CD4-positive, alpha-beta T cell treated with Interleukin-12 subunit alpha and Interleukin-12 subunit beta, for 1 hour (primary cell): ENCODE measurements at regions not wholly inside any gene's neighbourhood (a gene's known extent, or its start where the extent isn't known, plus 50 kb on each side); places are given as distances from the start of the nearest gene placed in this dataset.
"Not testable (repeated sequence)": the region's sequence is repeated elsewhere in the genome, so short reads cannot be mapped to it uniquely, and the experiment has no call there.

Source experiments
- DNase-seq: peaks from one replicate; pipeline ENCODE4 v3.0.0-alpha.2; 2020

DNA sequence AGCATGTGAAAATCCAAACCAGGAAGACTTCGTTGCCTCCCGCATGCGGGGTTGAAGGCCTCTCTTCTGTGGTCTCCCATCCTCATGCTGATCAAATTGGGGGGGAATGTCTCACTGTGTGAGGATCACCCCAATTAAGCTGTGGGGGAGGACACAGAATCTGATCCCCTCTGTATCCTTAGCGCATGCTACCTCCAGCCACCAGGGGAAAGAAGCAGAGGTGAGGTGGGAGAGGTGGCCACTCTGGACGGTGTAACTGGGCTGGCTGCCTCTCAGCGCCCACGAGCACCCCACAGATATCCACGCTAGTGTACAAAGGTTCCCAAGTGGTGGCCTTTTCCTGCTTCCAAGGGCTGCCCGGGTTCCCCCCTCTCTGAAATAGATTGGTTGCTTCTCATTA, 177.6 kb upstream of the PLGLB1 start:
- DNase-seq, result not testable (repeated sequence)

DNA sequence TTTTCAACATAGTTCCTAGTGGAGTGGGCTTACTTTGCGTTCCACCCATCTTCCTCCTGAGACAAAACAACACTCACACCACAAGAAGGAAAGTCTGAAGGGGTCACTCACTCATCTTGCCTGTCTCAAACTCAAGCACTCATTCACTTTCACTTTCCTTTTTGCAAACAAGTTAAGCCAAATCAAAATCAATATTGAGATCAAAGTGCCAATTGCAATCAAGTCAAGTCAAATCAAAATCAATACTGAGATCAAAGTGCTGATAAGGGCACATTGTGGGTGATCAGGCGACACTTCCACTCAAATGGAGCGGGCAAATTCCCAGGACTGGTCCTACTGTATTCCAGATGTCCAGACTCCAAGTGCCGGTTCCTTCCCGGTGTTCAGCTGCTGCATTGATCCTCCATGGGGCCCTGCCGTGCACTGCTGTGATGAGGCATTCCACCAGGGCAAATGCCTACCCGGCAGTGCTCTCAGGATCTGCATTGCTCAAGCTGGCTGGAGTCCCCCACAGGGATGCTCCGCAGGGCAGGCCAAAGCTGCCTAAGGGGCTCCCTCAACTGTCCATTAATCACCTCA, 183.0 kb upstream of the PLGLB1 start:
- DNase-seq, result not testable (repeated sequence)

DNA sequence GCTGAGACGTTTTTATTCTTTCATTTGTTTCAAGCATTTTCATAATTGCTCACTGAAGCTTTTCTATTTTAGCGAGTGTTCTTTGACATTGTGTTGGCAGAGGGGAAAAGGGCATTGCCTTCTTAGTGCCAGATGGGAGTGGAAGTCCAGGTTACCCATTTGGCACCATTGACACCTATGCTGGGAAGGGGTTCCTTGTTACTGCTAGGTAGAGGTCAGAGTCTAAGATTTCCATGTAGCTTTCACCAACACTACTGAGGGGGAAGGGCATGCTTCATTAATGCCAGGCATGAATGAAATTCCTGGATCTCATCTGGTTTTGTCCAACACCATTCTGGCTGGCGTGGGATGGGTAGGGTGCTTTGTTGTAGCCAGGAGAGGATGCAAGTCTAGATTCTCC, 191.3 kb upstream of the PLGLB1 start:
- not testable (repeated sequence) for DNase-seq

DNA sequence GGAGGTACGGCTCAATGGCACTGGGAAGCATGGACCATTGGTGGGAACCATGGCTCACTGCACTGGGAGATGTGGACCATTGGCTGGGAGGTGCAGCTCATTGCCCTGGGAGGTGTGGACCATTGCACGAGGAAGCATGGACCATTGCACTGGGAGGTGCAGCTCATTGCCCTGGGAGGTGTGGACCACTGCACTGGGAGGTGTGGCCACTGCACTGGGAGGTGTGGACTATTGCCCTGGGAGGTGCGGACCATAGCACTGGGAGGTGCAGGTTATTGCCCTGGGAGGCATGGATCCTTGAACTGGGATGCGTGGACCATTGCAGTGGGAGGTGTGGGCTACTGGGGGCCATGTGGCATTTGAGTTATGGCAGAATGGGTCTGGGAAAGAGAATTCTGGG, 195.4 kb upstream of the PLGLB1 start:
- DNase-seq, result not testable (repeated sequence)

DNA sequence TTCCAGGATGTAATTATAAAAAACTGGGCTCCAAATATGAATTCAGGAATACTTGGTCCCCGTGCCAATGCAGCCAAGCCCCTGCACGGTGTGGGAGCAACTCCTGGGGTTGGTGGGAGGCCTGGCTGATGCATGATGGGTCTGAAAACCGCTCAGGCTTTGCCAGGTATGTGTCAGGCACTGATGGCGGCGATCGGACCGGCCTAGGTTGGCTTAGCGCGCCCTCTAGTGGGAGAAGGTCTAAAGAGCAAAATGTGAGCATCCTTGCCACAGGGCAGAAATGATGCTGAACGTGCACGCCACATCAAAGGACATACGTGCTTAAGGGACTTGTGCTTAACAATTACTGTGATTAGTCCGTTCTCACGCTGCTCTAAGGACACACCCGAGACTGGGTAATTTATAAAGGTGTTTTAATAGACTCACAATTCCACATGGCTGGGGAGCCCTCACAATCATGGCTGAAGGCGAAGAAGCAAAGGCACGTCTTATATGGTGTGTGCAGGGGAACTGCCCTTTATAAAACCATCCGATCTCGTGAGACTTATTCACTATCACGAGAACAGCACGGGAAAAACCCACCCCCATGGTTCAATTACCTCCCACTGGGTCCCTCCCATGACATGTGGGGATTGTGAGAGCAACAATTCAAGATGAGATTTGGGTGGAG, 196.2 kb upstream of the PLGLB1 start:
- DNase-seq, result peak; percentile 16

DNA sequence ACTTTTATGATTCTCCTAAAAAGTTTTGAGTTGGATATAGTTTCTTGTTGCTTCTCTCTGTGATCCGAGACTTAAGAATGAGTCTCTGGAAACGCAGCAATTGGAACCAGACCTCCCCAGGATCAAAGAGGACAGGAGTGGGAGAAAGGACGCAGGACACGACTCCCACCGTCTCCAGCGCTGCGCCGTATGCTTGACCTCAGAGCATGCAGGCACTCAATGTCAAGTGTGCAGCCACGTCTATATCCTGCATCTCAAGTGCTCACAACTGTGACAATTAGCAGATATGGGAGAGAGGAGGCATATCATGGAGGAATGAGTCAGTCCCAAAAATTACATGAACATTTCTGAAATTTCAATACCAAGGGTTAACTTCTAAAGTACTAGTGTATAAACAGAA, 199.0 kb upstream of the PLGLB1 start:
- DNase-seq, result not testable (repeated sequence)

DNA sequence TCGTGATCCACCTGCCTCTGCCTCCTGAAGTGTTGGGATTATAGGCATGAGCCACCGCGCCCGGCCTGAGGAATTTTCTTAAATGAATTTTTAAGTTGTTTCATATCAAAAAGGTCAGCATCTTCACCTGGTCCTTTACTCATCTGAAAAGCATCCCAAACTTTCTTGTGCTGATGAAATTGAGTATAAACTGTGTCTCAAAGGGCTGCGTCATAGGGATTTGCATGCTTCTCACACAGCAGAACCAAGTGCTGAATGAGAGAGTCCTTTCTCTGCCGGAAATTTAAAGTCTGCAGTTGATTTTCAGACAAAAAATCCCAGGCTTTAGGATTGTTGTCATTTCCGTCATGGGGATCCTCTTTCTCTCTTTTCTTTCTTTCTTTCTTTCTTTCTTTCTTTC, 200.5 kb upstream of the PLGLB1 start:
- DNase-seq, result not testable (repeated sequence)

DNA sequence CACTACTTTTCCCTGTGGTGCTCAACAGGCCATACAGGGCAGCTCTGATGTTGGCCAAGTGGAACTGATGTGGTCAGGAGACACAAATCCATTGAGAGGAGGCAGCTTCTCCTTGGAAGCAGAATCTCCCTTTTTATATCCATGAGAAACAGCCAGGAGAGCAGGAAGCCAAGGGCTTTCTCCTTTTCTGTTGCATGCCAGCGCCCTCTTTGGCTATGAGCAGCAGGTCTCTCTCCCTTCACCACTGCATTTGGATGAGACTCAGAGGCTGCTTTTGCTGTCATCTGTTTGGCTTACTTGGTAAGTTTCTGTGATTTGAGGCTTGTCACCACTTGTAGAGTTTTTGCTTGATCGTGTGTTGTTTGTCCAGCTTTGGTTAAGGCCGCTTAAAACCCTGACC, 202.2 kb upstream of the PLGLB1 start:
- not testable (repeated sequence) for DNase-seq

DNA sequence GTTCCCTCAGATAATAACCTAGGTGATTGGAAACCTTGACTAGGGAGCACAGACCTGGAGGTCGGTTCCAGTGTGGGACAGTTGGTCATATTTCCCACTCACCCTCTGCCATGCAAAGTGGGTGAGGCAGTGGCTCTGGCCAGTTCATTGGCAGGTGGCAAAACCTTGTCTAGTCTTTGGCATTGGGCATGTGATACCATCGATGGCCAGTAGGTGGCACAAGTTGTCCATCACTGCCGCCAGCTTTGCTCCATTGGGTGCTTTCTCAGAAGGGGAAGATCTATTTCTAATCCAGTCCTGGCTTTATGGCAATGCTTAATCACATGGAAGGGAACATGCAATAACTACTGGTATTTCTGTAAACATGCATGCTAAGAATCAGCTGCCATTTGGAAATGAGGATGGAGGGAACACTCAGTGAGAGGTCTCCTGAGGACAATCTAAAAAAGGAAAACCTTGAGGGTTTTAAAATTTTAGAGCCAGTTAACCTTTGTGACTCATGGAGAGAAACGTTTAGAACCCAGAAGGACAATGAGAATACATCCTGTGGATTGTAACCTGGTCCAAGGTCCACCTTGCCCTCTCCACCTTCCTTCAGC, 207.5 kb upstream of the PLGLB1 start:
- DNase-seq, result peak; percentile 4

DNA sequence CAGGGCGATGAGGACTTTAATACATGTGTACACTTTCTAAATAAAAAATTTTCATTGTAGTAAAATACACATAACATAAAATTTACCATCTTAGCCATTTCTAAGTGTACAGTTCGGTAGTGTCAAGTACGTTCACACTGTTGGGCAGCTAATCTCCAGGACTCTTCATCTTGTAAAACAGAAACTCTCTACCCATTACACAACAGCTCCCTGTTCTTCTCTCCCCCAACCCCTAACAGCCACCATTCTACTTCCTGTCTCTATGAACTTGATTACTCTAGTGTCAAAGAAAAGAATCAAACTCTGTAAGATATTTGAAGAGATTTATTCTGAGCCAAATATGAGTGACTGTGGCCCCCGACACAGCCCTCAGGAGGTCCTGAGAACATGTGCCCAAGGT, 208.3 kb upstream of the PLGLB1 start:
- DNase-seq, result not testable (repeated sequence)

DNA sequence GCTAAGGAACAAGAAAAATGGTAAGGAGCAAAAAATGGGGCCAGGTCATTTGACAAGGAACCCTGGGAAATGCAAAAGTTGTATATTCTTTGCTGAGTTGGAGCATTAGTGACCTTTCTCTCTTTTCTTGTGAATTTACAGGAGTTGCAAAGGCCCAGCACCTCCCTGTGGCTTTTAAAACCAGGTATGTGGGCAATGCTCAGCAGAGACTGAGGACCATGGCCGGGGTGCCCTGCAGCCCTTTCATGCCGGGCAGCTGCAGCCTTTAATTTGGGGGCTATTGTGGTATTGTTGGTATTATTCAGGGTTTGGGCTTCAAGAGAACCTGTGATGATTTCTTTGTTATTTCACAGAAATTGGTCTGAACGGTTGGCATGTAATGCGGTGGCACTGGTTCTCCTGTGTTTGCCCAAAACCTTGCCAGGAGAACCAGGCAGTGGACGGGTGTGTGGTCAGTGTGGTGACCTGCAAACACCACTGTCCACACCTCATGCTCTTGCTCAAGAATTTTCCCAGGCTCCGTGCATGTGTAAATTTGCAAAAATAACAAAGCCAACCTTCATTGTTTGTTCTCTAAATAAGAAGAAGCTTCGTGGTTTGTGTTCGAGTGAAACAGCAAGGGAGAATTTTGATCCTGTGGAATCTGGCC, 213.8 kb upstream of the PLGLB1 start:
- DNase-seq, result not testable (repeated sequence)

DNA sequence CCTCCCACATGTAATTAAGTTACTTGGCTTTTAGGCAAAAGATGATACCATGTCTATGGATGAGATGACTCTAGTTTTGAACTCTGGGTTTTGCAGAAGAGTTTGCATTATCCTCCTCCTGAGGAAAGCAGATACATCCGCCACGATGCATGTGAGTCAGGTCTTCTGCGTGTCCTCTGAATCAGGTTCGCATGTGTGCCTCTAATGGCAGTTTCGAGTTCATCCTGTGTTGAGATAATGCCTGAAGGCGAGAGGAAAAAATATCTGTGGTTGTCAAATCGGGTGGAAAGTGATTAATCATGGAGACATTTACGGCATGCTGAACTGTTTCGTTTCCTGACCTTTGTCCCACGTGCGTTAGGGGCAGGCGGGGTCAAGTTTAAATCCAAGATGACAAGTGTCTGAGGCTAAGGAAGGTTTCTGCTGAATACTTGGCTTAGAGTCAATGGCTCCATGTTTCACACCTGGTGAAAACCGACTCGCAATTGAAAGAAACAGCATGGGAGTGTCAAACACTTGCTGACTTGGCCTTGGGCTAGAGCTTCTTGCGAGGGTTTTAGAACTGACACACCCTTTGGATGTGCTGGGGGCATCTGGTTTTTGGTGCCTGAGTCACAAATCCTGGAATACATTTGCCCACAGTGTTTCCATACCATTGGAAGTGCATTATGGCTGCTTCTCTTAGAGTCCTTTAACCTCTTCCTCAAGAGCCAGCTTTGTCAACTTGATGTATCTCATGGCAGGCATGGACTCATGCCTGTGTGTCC, 216.1 kb upstream of the PLGLB1 start:
- DNase-seq, result not testable (repeated sequence)

DNA sequence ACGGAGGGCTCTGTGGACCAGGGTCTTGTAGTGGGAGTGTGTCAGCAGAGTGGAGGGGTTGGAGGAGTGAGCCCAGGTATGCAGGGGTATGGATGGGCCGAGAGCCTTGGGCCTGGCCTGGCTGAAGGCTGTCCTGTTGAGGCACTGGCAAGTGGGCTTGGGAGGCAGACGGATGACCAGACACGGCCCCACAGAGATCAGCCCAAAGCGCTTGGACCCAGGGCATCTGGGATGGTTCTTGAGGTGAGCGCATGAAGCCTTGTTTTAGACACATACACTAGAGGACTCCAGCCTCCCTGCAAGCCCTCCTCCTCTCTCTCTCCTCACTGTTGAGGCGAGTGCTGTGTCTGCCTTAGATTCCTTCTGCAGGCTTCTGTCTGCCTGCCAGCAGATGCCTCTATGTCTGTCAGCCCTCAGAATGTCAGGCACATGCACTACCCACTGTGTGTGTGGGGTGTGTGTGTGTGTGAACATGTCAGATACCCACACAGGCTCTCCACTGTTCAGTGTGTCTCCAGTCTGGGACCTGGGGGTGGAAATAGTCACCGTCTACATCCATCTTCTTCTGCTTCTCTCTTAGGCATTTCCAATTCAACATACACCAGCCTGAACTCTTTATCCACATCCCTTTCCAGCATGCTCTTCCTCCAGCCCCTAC, 218.0 kb upstream of the PLGLB1 start:
- not testable (repeated sequence) for DNase-seq

DNA sequence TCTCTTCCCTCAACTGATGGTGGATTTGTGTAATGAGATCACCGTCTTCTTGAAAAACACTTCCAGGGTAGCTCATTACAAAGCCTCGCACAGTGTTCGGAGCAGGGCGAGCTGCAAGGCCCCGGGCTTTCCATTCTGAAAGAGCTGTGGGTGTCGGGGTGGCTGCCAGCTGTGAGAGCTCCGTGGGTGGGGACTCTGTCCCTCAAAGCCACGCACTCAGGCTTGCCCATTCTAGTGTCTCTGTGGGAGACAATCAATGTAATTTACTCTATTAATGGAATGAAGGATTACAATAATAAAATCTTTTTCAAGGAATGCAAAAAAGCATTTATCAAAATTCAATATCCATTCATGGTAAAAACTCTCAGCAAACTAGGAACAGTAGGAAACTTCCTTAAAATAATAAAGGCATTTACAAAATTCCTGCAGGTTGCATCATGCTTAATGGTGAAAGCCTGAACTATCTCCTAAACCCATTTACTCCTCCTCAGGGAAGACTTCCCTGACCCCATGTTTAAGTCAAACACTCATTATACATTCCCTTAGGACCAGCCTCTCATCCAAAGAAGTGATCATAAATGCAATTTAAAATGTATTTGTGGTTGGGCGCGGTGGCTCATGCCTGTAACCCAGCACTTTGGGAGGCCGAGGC, 224.5 kb upstream of the PLGLB1 start:
- DNase-seq, result not testable (repeated sequence)

DNA sequence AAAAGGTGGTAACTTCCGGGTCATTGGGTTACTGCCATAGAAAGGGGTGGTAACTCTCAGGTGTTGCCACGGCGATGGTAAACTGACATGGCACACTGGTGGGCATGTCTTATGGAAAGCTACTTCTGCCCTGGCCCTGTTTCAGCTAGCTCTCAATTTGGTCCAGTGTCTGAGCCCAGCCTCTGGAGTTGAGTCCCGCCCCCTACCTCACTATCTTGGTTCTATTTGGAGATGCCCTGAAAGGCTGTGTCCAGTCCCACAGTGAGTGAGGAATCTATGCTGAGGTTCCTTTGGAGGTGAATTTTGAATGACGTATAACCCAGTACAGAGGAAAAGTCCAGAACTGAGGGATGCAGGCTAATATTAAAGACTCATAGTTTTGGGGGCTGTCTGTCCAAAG, 230.4 kb upstream of the PLGLB1 start:
- not testable (repeated sequence) for DNase-seq

DNA sequence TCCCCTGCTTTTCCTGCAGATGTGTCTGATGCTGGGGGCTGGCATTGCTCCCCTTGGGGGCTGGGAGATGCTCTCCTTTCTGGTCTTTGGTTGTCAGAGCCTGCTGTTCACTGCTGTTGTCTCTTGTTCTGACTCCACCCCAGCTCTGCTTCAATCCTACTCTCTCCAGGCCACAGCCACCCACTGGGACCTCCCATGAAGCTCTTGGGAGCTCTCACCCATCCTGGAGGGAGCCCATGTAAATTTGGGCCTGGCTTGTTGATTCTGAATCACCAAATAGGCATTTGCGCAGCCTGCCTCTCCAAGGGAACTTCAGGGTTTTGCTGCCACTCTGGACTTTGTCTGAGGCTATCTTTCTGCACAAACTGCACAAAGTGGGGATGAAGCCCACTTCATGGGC, 232.9 kb upstream of the PLGLB1 start:
- not testable (repeated sequence) for DNase-seq

DNA sequence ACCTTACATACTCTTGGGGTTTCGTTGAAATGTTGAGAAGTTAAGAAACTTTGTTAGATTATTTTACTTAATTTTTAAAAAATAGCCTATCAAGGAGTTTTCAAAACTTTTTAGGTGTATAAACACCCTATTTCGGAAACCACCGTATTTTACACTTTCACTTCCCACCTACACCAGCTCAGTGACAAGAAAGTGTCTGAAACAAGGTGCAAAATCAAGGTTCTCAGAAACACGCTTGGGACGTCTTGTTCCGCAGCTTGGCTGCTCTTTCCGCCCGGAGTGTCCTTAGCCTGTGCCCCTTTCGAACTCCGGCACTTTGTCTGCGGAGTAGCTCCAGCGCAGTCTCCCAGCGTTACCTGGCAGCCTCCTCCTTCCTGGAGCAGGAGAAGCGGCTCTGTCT, 233.8 kb upstream of the PLGLB1 start:
- DNase-seq, result not testable (repeated sequence)

DNA sequence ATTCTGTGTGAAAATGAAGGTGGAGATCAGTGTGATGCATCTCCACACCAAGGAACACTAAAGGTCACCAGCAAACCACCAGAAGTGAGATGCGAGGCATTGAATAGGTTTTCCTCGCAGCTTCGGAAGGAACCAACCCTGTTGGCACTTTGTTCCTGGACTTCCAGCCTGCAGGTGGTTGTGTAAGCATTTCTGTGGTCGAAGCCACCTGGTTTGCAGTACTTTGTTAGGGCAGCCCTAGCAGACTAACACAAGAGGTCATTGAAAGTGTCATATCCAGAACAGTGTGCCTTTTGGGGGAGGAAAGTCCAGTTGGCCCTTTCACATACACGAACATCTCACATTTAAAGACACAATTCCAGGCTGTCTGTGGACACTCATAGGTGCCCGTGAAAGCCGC, 237.2 kb upstream of the PLGLB1 start:
- DNase-seq, result not testable (repeated sequence)

DNA sequence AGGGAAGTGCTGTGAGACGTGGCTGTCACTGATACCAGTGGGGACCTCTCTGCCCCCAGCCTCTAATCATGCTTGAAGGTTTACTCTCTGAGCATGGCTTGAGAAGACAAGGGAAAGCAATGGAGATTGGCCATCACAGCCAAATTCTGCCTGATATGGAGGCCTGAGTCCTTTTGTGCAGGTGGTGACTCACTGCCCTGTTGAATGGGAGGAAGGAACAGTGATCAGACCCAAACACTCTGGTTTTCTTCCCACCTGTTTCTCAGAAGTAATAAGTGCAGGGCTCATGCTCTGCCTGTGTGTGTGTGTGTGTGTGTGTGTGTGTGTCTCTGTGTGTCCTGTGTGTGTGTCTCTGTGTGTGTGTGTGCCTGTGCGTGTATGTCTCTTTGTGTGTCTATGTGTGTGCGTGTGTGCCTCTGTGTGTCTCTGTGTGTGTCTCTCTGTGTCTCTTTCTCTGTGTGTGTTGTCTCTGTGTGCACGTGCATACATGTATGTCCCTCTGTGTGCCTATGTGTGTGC, 240.6 kb upstream of the PLGLB1 start:
- DNase-seq, result not testable (repeated sequence)

DNA sequence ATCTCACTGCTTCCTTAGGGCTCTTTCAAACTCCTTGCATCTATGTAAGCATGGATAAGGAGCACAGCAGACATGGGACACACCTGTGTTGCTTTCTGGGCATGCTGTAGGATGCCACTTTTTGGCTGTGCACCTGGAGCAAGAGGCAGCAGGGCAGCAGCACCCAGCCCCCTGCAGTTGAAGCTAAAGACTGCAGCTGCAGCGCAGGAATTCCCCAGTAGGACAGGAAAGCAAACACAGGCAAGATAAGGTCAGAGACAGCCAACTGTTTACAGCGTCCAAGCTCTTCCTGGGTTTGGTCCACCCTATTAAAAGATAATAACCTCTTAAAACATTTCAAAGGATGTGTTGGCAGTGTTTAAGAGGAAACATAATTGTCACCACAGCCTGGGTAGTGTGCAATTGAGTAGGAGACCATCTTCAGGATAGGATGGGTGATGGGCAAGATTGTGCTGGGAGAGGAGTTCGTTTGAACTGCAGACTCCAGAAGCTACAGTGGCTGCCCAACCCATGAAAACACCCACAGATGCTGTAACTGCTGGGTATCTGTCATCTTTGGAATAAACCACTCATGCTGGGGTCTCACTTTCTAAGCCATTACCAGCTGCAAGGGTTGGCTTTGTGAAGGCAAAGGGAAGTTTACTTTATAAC, 242.3 kb upstream of the PLGLB1 start:
- DNase-seq, result not testable (repeated sequence)

DNA sequence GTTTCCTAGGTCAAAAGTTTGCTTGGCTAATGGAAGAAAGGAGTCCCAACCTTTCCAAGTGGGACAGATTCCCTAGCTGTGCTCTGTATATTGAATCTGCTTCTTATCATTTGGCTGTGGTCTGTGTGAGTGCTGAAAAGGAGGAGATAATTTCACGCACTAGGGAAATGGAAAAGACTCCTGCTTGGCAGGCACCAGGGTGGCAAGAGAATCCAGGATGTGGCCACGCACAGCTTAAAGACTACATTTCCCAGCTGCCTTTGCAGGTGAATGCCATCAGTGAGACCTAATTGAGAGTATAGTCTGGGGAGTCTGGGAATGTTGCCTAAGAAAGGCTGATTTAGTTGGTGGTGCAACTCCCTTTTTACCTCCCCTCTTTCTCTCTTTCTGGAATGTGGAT, 253.5 kb upstream of the PLGLB1 start:
- DNase-seq, result not testable (repeated sequence)
